Activated naive CD8-positive, alpha-beta T cell (primary cell): ENCODE measurements at regions not wholly inside any gene's neighbourhood (a gene's known extent, or its start where the extent isn't known, plus 50 kb on each side); places are given as distances from the start of the nearest gene placed in this dataset.

Experiments used
- H3K27ac Mint-ChIP-seq: one replicate; pipeline ENCODE4 v1.8.0; 2021; ENCODE audit warnings: mixed read lengths
- H3K27me3 Mint-ChIP-seq: one replicate; pipeline ENCODE4 v1.8.0; 2021; ENCODE audit warnings: mixed read lengths
- H3K36me3 Mint-ChIP-seq: one replicate; pipeline ENCODE4 v1.8.0; 2021; ENCODE audit warnings: mixed read lengths
- H3K4me1 Mint-ChIP-seq: one replicate; pipeline ENCODE4 v1.8.0; 2021; ENCODE audit warnings: low read depth, mixed read lengths
- H3K4me3 Mint-ChIP-seq: one replicate; pipeline ENCODE4 v1.8.0; 2021; ENCODE audit warnings: mild to moderate bottlenecking, mixed read lengths
- H3K9me3 Mint-ChIP-seq: one replicate; pipeline ENCODE4 v1.8.0; 2021; ENCODE audit warnings: low read depth, mixed read lengths

DNA sequence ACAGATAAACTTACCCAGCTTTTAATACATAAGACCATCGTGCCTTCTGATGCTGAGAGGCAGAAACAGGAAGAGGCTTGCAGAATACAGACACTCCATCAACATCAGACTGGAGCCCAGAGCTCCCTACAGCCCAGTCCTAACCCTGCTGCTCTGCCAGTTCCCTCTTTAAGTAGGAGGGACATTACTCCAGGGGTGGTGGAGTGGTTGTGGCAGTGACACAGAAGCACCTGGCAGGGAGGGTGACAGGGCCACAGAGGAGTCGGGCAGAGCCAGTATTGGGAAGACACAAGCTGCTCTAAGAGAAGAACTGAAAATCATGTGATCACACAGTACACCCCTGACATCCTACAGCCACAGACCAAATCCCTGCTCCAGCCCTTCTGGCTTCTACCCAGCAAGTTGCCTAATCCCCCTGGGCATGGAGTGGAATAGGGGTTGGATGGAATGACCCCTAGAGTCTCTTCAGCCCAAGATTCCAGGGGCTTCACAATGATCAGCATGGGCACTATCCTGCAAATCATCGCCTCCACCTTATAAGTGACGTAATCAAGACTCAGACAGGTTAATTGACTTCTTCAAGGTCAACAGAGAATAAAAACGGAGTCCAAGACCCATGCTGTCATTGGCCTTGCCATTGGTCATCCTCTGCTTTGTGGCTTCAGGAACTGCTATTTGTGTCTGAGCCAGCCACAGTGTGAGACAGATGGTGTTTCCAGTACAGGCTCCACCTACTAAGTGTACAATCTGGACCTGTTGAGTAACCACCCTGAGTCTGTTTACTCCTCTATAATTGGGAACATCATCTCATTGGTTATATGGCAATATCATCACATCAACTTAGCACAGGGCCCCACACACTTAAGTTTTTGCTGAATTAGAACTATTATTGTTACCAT is 61.1 kb upstream of the ZMIZ1 start:
- H3K4me3 Mint-ChIP-seq, result no peak overlapping the region
- H3K9me3 Mint-ChIP-seq, result no peaks in the 10 kb centered on the region
- no peak overlapping the region for H3K27ac Mint-ChIP-seq
- H3K27me3 Mint-ChIP-seq, result no peaks in the 10 kb centered on the region
- H3K36me3 Mint-ChIP-seq, result no peaks in the 10 kb centered on the region
- peaks cover 14% of the 10 kb centered on the region for H3K4me1 Mint-ChIP-seq

DNA sequence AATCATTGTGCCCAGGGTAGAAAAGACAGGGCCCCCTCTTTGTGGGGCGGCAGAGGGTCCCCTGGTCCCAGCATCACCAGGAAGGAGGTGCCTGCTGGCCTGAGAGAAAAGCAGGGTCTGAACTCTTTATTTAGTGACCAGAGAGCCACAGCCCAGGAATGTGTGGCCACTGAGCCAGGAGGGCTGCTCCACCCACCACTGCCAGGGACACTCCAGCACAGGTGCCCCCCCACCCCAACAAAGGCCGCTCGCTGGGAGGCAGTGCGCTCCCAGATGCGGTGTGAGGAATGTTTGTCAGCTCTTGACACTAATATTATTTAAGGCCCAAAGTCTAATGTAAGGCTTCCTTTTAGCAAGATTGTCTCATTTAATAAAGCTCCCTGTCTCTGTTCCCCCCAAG is 59.6 kb upstream of the ZMIZ1 start:
- Mint-ChIP-seq H3K27me3 (no peaks in the 10 kb centered on the region), H3K27ac (no peak overlapping the region), H3K4me1 (peaks cover 14% of the 10 kb centered on the region), H3K9me3 (no peaks in the 10 kb centered on the region), H3K36me3 (no peaks in the 10 kb centered on the region), H3K4me3 (no peak overlapping the region)

DNA sequence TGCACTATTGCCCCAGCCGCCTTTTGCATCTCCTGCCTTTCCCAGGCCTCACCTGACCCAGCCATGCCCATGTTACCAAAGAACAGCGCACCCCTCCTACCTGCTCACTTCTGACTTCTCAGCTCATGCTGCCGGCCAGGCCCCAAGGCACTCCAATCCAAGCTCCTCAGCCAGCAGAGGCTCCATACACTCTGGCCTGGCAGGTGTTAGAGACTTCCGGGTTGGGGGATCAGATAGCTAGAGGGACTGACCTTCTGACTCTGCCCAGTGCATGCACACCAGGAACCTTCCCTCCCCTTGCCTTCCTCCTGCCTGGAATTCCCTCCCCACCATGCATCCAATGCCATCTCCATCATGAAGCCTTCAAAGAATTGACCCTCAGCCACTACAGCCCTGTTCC is 56.2 kb upstream of the ZMIZ1 start:
- Mint-ChIP-seq H3K4me1 (peaks cover 4% of the 10 kb centered on the region), H3K27me3 (no peaks in the 10 kb centered on the region), H3K36me3 (peaks cover under 1% of the 10 kb centered on the region), H3K27ac (no peak overlapping the region), H3K9me3 (no peaks in the 10 kb centered on the region), H3K4me3 (no peak overlapping the region)

DNA sequence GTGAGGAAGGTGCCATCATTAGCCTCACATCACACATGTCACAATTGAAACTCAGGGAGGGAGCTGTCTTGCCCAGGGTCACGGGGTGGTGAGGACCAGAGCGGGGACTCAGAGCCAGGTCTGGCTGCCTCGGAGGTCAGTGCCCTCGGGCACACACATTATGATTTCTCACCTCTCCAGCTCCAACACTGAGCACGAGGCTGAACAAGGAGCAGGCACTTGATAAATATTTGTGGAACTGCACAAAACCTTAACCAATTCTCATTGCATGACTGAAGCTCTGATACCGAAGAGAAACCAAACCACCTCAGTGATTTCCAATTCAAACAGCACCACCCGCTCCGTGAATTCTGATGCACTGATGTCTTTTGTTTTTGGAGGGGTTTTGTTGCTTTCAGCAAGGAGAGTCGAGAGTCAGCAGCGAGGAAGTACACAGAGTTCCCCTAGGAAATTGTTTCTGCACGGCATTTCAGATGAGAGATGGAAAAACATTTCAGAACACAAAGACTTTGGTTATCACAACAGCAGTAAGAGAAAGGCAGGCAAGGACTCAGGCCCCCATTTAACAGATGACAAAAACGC is 55.3 kb upstream of the ZMIZ1 start:
- Mint-ChIP-seq H3K27ac (no peak overlapping the region), H3K4me3 (no peak overlapping the region), H3K9me3 (no peaks in the 10 kb centered on the region), H3K27me3 (no peaks in the 10 kb centered on the region), H3K4me1 (peaks cover under 1% of the 10 kb centered on the region), H3K36me3 (peaks cover 2% of the 10 kb centered on the region)

DNA sequence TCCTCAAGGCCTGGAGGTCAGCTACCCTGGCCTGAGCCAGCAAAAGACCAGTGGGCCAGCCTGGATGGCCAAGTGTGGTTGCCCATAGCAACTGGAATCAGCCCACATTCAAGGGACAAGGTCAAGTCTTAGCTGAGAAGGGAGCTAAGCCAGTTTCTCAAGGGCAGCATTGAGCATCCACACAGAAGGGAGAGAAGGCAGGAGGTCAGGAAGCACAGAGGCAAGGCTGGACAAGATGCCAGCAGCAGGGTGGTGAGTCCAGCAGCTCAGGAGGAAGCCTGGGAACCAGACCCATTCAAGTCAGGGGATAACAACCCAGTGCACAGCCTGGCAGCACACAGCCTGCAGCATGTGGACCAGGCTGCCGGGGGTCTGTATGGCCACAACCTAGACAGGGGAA is 54.0 kb upstream of the ZMIZ1 start:
- Mint-ChIP-seq H3K36me3 (peaks cover 2% of the 10 kb centered on the region), H3K9me3 (no peaks in the 10 kb centered on the region)

DNA sequence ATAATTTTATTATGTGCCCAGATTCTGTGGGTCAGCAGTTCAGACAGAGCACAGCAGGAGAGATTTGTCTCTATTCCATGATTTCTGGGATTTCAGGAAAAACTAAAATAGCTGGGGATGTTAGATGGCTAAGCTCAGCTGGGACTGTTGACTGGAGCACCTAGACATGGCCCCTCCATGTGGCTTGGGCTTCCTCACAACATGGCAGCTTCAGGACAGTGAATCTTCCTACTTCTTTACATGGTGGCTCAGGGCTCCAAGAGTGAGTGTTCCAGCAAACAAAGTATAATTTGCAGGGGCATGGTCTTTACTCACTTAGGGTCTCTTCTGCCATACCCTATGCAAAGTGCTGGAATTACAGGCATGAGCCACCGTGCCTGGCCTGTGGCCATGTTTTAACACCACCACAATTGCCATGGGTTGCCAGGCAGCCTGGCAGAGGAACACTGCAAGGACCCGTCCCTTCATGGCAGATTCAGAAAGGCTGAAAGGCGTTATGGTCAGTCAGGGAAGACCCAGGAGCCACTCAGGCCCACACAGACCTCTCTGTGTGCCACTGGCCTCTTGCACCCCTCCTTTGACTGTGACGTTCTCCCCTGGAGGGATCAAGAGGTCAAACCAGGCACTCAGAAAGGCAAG is 50.8 kb upstream of the ZMIZ1 start:
- peaks cover 2% of the 10 kb centered on the region for H3K36me3 Mint-ChIP-seq
- no peak overlapping the region for H3K27ac Mint-ChIP-seq
- H3K27me3 Mint-ChIP-seq, result no peaks in the 10 kb centered on the region
- H3K4me3 Mint-ChIP-seq, result no peak overlapping the region
- H3K9me3 Mint-ChIP-seq, result no peaks in the 10 kb centered on the region
- peaks cover 2% of the 10 kb centered on the region for H3K4me1 Mint-ChIP-seq

More for the DNA sequence above, 54.0 kb upstream of the ZMIZ1 start:
- H3K27me3 Mint-ChIP-seq, result no peaks in the 10 kb centered on the region
- H3K27ac Mint-ChIP-seq, result no peak overlapping the region
- no peak overlapping the region for H3K4me3 Mint-ChIP-seq
- no peaks in the 10 kb centered on the region for H3K4me1 Mint-ChIP-seq

DNA sequence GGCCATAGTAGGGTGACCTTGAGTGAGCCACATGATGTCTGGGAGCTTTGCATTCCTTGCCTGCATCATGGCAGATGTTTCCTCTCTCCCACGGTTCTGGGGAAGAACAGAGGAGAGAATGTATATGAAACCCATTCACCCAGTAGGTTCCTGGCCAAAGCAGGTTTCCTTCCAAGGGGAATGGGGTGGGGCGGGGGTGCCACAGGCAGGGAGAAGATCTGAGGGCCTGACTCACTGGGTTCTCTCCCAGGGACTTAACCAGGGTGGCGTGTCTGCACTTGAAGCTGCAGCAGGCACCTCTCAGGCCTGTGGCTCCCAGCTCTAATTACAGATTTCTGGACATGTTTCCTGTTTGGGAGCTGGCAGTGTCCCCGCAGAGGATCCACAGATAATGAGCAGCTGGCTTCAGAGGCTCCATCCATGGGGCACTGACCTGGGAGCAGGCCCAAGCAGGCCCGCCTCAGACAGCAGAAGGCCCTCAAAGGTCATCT is 50.2 kb upstream of the ZMIZ1 start:
- no peak overlapping the region for H3K4me3 Mint-ChIP-seq
- no peak overlapping the region for H3K27ac Mint-ChIP-seq
- H3K36me3 Mint-ChIP-seq, result peaks cover 2% of the 10 kb centered on the region
- no peaks in the 10 kb centered on the region for H3K27me3 Mint-ChIP-seq
- no peaks in the 10 kb centered on the region for H3K9me3 Mint-ChIP-seq
- peaks cover 2% of the 10 kb centered on the region for H3K4me1 Mint-ChIP-seq
